Right lobe of liver (tissue), 6 donors: ENCODE measurements at regions not wholly inside any gene's neighbourhood (a gene's known extent, or its start where the extent isn't known, plus 50 kb on each side); places are given as distances from the start of the nearest gene placed in this dataset.
A peak's percentile ranks its signal among the peaks of the same experiment; 100 is the strongest.

Source experiments
- ATAC-seq, 4 donors: fragments of 200-7000 bp; cut with Tn5 transposase; one replicate each; pipeline ENCODE4 v1.9.1; 2020; ENCODE audit warnings: mild to moderate bottlenecking in 4 of 4, moderate library complexity in 4 of 4
- DNase-seq, 3 donors: peaks; one replicate each; pipeline ENCODE4 v3.0.0-alpha.2; 2020
- H3K27ac ChIP-seq, 3 donors: fragments of 200-600 bp; one replicate each; pipeline ENCODE4 v1.8.0; 2022
- H3K27me3 ChIP-seq, 2 donors: fragments of 200-600 bp; one replicate each; pipeline ENCODE4 v1.8.0; 2022
- H3K36me3 ChIP-seq, 4 donors: fragments of 200-600 bp; sonication (generic) in 1 of 4; one replicate each; pipeline versions ENCODE4 v1.5.1 to v1.8.0; 2017 to 2022; ENCODE audit warnings: control low read depth in 1 of 4
- H3K4me1 ChIP-seq, 4 donors: fragments of 200-600 bp; sonication (generic) in 1 of 4; one replicate each; pipeline versions ENCODE4 v1.5.1 to v1.8.0; 2017 to 2022; ENCODE audit warnings: control low read depth in 1 of 4
- H3K4me3 ChIP-seq, 3 donors: fragments of 200-600 bp; one replicate each; pipeline ENCODE4 v1.8.0; 2022
- H3K9me3 ChIP-seq, 4 donors: fragments of 200-600 bp; sonication (generic) in 1 of 4; one replicate each; pipeline versions ENCODE4 v1.5.1 to v1.8.0; 2017 to 2022; ENCODE audit warnings: control low read depth in 1 of 4
- CTCF ChIP-seq, 4 donors: fragments of 200-600 bp in 3 of 4; fragments of 450-650 bp in 1 of 4; IDR thresholded peaks; one replicate each; pipeline versions ENCODE4 v1.5.1 to v1.8.0; 2016 to 2022; ENCODE audit warnings: antibody characterized with exemption in 4 of 4, mild to moderate bottlenecking in 2 of 4
- POLR2A ChIP-seq: fragments of 450-650 bp; IDR thresholded peaks from one replicate; pipeline ENCODE4 v1.6.1; 2017; ENCODE audit warnings: antibody characterized with exemption, mild to moderate bottlenecking
- WGBS: methylation state at CpG from one replicate; pipeline ENCODE4 v1.1.6; 2018; ENCODE audit warnings: low coverage, low lambda C conversion rate; ENCODE audit not compliant: insufficient coverage; ENCODE audit errors: missing lambda C conversion rate; 5-methylcytosine and 5-hydroxymethylcytosine counted together
- intact Hi-C, 2 donors: fragments of 100-400 bp; cut with DNase I; formaldehyde crosslinking; loops; one replicate each; pipeline versions ENCODE4 v1.11.2 to v1.14.1; 2022
- donor health status: DM: no; HTN: yes; CAD: no.
- donor health status: DM: no; HTN: no; CAD: no.
- donor health status: DM: no; HTN: no; CAD: no.
- donor health status: DM: no; HTN: yes; CAD: no.
- donor health status: DM: no; HTN: yes; CAD: no.

DNA sequence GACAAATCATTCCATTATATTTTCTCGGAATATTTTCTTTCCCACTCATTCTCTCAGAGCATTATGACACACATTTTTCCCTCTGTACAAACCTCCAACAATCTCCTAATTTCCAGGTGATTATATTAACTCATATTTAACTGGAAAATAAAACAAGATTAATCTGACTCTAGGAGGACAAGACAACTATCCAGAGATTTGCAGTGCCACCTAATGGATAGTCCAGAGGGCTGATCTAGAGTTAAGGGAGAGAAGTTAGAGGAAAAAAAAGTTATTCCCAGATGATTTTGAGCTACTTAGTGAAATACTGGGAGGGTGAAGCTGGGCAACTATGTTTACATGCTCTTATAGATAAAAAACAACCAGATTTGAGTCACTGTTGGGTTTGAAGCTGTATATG lies 161.7 kb downstream of the ALX1 start:
- Histone ChIP-seq H3K27me3 (no peaks in the 10 kb centered on the region), H3K36me3 (no peaks in the 10 kb centered on the region), H3K4me3 (no peak overlapping the region), H3K4me1 (no peaks in the 10 kb centered on the region), H3K9me3 (no peaks in the 10 kb centered on the region), H3K27ac (no peak overlapping the region)
- intact Hi-C loops: no loop called here
- no peak for DNase-seq
- peak in 3 of 4 donors; percentile 10 to 35 (median 21) for TF ChIP-seq CTCF (IDR thresholded peaks at IDR 0.05)
- no peak for TF ChIP-seq POLR2A
- no peak for ATAC-seq
- 53% methylated on average over 1 of the region's 1 CpG for WGBS

- no peak overlapping the region for H3K27ac ChIP-seq
- DNase-seq (no peak), ATAC-seq (no peak)
- no peak overlapping the region for H3K4me3 ChIP-seq
- intact Hi-C loops: no loop called here
- no peak for TF ChIP-seq POLR2A
- TF ChIP-seq CTCF (IDR thresholded peaks at IDR 0.05): no peak
- H3K4me1 ChIP-seq: no peaks in the 10 kb centered on the region
- no peaks in the 10 kb centered on the region for H3K9me3 ChIP-seq
- H3K36me3 ChIP-seq: no peaks in the 10 kb centered on the region
- WGBS: 30% methylated on average over 5 of the region's 6 CpGs
- no peaks in the 10 kb centered on the region for H3K27me3 ChIP-seq
These were observed 165.3 kb downstream of the ALX1 start for GRCh38 chr12:85445060-85445938.

GRCh38 chr12:85448031-85448430 lies 168.0 kb downstream of the ALX1 start:
- Histone ChIP-seq H3K9me3 (no peaks in the 10 kb centered on the region), H3K4me3 (no peak overlapping the region), H3K4me1 (no peaks in the 10 kb centered on the region), H3K27me3 (no peaks in the 10 kb centered on the region), H3K36me3 (no peaks in the 10 kb centered on the region), H3K27ac (no peak overlapping the region)
- intact Hi-C loops: no loop called here
- ATAC-seq (no peak), DNase-seq (no peak)
- 64% methylated on average over 1 of the region's 1 CpG for WGBS
- TF ChIP-seq CTCF (IDR thresholded peaks at IDR 0.05): no peak
- no peak for TF ChIP-seq POLR2A

GRCh38 chr12:85448548-85449139 lies 168.6 kb downstream of the ALX1 start:
- ATAC-seq: peak in 1 of 4 donors; percentile 35
- Histone ChIP-seq H3K27me3 (no peaks in the 10 kb centered on the region), H3K9me3 (no peaks in the 10 kb centered on the region), H3K4me1 (no peaks in the 10 kb centered on the region), H3K4me3 (no peak overlapping the region), H3K36me3 (no peaks in the 10 kb centered on the region), H3K27ac (no peak overlapping the region)
- TF ChIP-seq POLR2A (no peak), CTCF (IDR thresholded peaks at IDR 0.05) (peak; percentile 18 to 49 (median 42))
- 29% methylated on average over 4 of the region's 4 CpGs for WGBS
- DNase-seq: no peak
- intact Hi-C loops: no loop called here
